ENCODE measurements at regions not wholly inside any gene's neighbourhood (a gene's known extent, or its start where the extent isn't known, plus 50 kb on each side); places are given as distances from the start of the nearest gene placed in this dataset.
"Not testable (repeated sequence)": the region's sequence is repeated elsewhere in the genome, so short reads cannot be mapped to it uniquely, and the experiment has no call there.

DNA sequence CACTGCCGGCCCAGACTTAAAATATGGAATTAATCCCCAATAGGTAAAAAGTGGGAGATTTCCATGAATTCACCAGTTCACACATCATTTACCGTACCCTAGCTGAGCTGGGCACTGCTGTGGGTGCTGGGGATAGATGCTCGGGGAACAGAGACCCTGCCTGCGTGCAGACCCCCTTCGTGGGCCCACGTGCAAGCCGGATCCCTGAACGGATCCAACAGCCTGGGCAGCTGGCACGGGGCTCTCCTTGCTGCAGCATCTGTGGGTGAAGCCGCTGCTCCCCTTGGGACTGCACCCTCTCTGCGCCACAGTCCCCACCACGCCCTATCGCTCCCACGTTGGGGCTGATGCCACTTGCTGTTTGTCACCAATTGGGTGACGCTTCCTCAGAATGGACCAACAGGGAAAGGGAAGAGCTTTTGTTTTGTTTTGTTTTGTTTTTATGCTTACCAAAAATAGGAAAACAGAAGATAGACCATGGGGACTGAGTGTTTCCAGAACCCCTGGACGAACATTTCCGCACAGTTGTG lies 279.7 kb upstream of the SFSWAP start:
- TF ChIP-seq, protein P1, sequence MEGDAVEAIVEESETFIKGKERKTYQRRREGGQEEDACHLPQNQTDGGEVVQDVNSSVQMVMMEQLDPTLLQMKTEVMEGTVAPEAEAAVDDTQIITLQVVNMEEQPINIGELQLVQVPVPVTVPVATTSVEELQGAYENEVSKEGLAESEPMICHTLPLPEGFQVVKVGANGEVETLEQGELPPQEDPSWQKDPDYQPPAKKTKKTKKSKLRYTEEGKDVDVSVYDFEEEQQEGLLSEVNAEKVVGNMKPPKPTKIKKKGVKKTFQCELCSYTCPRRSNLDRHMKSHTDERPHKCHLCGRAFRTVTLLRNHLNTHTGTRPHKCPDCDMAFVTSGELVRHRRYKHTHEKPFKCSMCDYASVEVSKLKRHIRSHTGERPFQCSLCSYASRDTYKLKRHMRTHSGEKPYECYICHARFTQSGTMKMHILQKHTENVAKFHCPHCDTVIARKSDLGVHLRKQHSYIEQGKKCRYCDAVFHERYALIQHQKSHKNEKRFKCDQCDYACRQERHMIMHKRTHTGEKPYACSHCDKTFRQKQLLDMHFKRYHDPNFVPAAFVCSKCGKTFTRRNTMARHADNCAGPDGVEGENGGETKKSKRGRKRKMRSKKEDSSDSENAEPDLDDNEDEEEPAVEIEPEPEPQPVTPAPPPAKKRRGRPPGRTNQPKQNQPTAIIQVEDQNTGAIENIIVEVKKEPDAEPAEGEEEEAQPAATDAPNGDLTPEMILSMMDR (IDR thresholded peaks at IDR 0.05) = not testable (repeated sequence)
- not testable (repeated sequence) for TF ChIP-seq POLR2AphosphoS5 (IDR thresholded peaks at IDR 0.05)

Data from suprapubic skin (tissue), 3 donors.